B cell (primary cell): ENCODE measurements at regions not wholly inside any gene's neighbourhood (a gene's known extent, or its start where the extent isn't known, plus 50 kb on each side); places are given as distances from the start of the nearest gene placed in this dataset.
A peak's percentile ranks its signal among the peaks of the same experiment; 100 is the strongest.

Source experiments
- ATAC-seq: fragments of 200-7000 bp; cut with Tn5 transposase; one replicate; pipeline ENCODE4 v1.10.0; 2021; ENCODE audit warnings: low read depth, mild to moderate bottlenecking, moderate number of reproducible peaks, moderate library complexity
- CTCF ChIA-PET: fragments of 350-600 bp; sonication (Branson Sonifier 250); formaldehyde crosslinking; loops from one replicate; lab custom pipeline; 2021; ENCODE audit warnings: antibody characterized with exemption, inconsistent platforms; lab: Charles Lee
- POLR2A ChIA-PET: fragments of 350-600 bp; sonication (Branson Sonifier 250); formaldehyde crosslinking; loops from one replicate; lab custom pipeline; 2021; ENCODE audit warnings: antibody characterized with exemption; lab: Charles Lee
- DNase-seq: peaks from one replicate; pipeline ENCODE4 v3.0.0; 2013
- H2AFZ ChIP-seq: 2 replicates; pipeline ENCODE4 v1.6.1; 2012; ENCODE audit warnings: mild to moderate bottlenecking, low read depth, low read length; ENCODE audit not compliant: insufficient read depth, poor library complexity, severe bottlenecking
- H3K27ac ChIP-seq, 2 donors: 1 replicate in 1 of 2; 2 replicates in 1 of 2; pipeline ENCODE4 v1.5.1; 2012 to 2013; ENCODE audit warnings: low read length in 2 of 2, mild to moderate bottlenecking in 2 of 2, moderate library complexity in 1 of 2
- H3K27me3 ChIP-seq, 4 experiments: fragments of 200-600 bp in 1 of 4; sonication (generic) in 1 of 4; replicated peaks in 1 of 4; 1 replicate in 2 of 4; 2 replicates in 2 of 4; pipeline versions ENCODE4 v1.6.1 to v1.7.0; 2013 to 2016; ENCODE audit warnings: low read length in 3 of 4, mild to moderate bottlenecking in 2 of 4, mixed read lengths in 1 of 4, moderate library complexity in 1 of 4; ENCODE audit not compliant: insufficient read depth in 4 of 4, control insufficient read depth in 3 of 4; ENCODE audit errors: control extremely low read depth in 1 of 4
- H3K36me3 ChIP-seq, 2 experiments: replicated peaks in 1 of 2; 1 replicate in 1 of 2; 2 replicates in 1 of 2; pipeline versions ENCODE4 v1.6.1 to v1.7.1; 2013; ENCODE audit warnings: low read length in 1 of 2; ENCODE audit not compliant: insufficient read depth in 2 of 2, control insufficient read depth in 1 of 2; ENCODE audit errors: control extremely low read depth in 1 of 2, extremely low read depth in 1 of 2
- H3K4me1 ChIP-seq, 2 donors: fragments of 200-600 bp in 1 of 2; sonication (generic) in 1 of 2; 1 replicate in 1 of 2; 2 replicates in 1 of 2; pipeline versions ENCODE4 v1.5.1 to v1.6.1; 2013 to 2017; ENCODE audit warnings: low read length in 2 of 2; ENCODE audit not compliant: control insufficient read depth in 2 of 2, insufficient read depth in 2 of 2
- H3K4me2 ChIP-seq: replicated peaks from 2 replicates; pipeline ENCODE3; 2012; ENCODE audit warnings: mild to moderate bottlenecking, low read depth, low read length; ENCODE audit not compliant: poor library complexity, severe bottlenecking
- H3K4me3 ChIP-seq, 5 experiments: fragments of 200-600 bp in 1 of 5; sonication (generic) in 1 of 5; 1 replicate in 3 of 5; 2 replicates in 2 of 5; pipeline versions ENCODE4 v1.5.1 to v1.7.0; 2011 to 2016; ENCODE audit warnings: low read length in 4 of 5, mild to moderate bottlenecking in 4 of 5, low read depth in 2 of 5, control low read depth in 1 of 5, moderate library complexity in 1 of 5; ENCODE audit not compliant: insufficient read depth in 1 of 5; ENCODE audit errors: control extremely low read depth in 1 of 5, extremely low read depth in 1 of 5
- H3K79me2 ChIP-seq: fragments of 200-600 bp; sonication (generic); one replicate; pipeline ENCODE4 v1.6.0; 2016; ENCODE audit warnings: low read length; ENCODE audit not compliant: control insufficient read depth, insufficient read depth
- H3K9ac ChIP-seq: fragments of 200-600 bp; sonication (generic); 2 replicates; pipeline ENCODE4 v1.6.1; 2017; ENCODE audit warnings: mild to moderate bottlenecking, low read length, moderate library complexity
- H3K9me3 ChIP-seq, 3 donors: one replicate each; pipeline versions ENCODE4 v1.6.1 to v1.7.1; 2013; ENCODE audit warnings: low read length in 2 of 3; ENCODE audit not compliant: control insufficient read depth in 2 of 3, insufficient read depth in 1 of 3; ENCODE audit errors: control extremely low read depth in 1 of 3
- H4K20me1 ChIP-seq: 2 replicates; pipeline ENCODE4 v1.6.0; 2012; ENCODE audit warnings: mild to moderate bottlenecking, low read length; ENCODE audit not compliant: insufficient read depth, control insufficient read depth, poor library complexity, severe bottlenecking
- H3K27ac Mint-ChIP-seq: one replicate; pipeline ENCODE4 v1.8.0; 2021; ENCODE audit warnings: mixed read lengths
- H3K27me3 Mint-ChIP-seq: one replicate; pipeline ENCODE4 v1.8.0; 2021; ENCODE audit warnings: mixed read lengths
- H3K4me1 Mint-ChIP-seq: one replicate; pipeline ENCODE4 v1.8.0; 2021; ENCODE audit warnings: mixed read lengths
- H3K4me3 Mint-ChIP-seq: one replicate; pipeline ENCODE4 v1.8.0; 2021; ENCODE audit warnings: mixed read lengths
- H3K9me3 Mint-ChIP-seq: one replicate; pipeline ENCODE4 v1.8.0; 2022; ENCODE audit warnings: mixed read lengths; ENCODE audit not compliant: insufficient read depth
- EZH2 ChIP-seq: IDR thresholded peaks from 2 replicates; pipeline ENCODE4 v1.6.1; 2012; ENCODE audit warnings: borderline replicate concordance, low read depth, mild to moderate bottlenecking, moderate library complexity, low read length; ENCODE audit not compliant: insufficient read depth, poor library complexity, severe bottlenecking
- WGBS: methylation state at CpG from one replicate; pipeline ENCODE4 v1.1.5; 2013; ENCODE audit warnings: missing lambda C conversion rate; ENCODE audit not compliant: insufficient coverage; 5-methylcytosine and 5-hydroxymethylcytosine counted together
- intact Hi-C: fragments of 100-400 bp; cut with micrococcal nuclease; formaldehyde crosslinking; loops from one replicate; pipeline ENCODE4 v1.10.0; 2022
- TF ChIP-seq, protein P1 (sequence below): fragments of 200-600 bp; IDR thresholded peaks from one replicate; pipeline ENCODE4 v1.8.0; 2022; ENCODE audit warnings: antibody characterized with exemption, mild to moderate bottlenecking

DNA sequence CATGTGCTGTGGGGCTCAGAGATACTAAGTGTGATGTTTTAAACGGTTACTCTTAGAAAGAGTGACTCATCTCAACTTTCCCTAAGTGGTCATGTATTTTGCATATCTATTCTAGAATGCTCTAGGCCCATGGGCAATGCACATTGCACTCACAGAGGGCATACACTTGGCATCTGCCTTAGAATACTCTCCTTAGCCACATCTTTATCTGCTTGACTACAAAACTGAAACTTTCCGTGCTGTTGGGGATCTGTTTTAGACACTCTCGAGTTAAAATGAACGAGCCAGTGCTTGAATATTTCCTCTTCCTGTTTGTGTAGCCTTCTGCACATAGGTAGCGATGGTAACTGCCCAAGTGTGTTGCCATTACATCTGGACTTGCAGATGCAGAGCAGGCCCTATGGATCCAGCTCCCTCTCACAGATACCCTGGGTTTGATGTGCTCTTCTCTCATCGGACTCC, 180.5 kb downstream of the CAND1 start:
- H3K4me3 Mint-ChIP-seq = peak overlapping the region; percentile 35
- Histone ChIP-seq H3K79me2 (no peaks in the 10 kb centered on the region), H3K36me3 (no peaks in the 10 kb centered on the region), H3K4me2 (peak overlapping the region; percentile 33), H3K9ac (no peak overlapping the region), H4K20me1 (no peaks in the 10 kb centered on the region), H3K27me3 (peaks cover 0 to 2% (median 0%) of the 10 kb centered on the region in 4 experiments), H3K9me3 (peaks cover 2 to 4% (median 3%) of the 10 kb centered on the region in 3 donors), H3K27ac (peak overlapping the region; percentile 44 to 52), H3K4me1 (peaks cover 22 to 30% of the 10 kb centered on the region in 2 donors), H2AFZ (peak overlapping the region; percentile 17), H3K4me3 (no peak overlapping the region)
- WGBS = 13% methylated on average over 4 of the region's 6 CpGs
- H3K4me1 Mint-ChIP-seq = peaks cover 43% of the 10 kb centered on the region
- peak overlapping the region; percentile 77 for H3K27ac Mint-ChIP-seq
- TF ChIP-seq, protein P1, sequence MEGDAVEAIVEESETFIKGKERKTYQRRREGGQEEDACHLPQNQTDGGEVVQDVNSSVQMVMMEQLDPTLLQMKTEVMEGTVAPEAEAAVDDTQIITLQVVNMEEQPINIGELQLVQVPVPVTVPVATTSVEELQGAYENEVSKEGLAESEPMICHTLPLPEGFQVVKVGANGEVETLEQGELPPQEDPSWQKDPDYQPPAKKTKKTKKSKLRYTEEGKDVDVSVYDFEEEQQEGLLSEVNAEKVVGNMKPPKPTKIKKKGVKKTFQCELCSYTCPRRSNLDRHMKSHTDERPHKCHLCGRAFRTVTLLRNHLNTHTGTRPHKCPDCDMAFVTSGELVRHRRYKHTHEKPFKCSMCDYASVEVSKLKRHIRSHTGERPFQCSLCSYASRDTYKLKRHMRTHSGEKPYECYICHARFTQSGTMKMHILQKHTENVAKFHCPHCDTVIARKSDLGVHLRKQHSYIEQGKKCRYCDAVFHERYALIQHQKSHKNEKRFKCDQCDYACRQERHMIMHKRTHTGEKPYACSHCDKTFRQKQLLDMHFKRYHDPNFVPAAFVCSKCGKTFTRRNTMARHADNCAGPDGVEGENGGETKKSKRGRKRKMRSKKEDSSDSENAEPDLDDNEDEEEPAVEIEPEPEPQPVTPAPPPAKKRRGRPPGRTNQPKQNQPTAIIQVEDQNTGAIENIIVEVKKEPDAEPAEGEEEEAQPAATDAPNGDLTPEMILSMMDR = no peak
- DNase-seq (peak; percentile 33), ATAC-seq (peak; percentile 84)
- H3K9me3 Mint-ChIP-seq = peaks cover 5% of the 10 kb centered on the region
- intact Hi-C loops = loop anchor here (10.0 kb wide), 2 partner anchors 55 to 175 kb away; no protein-coding TSS in a partner anchor
- H3K27me3 Mint-ChIP-seq = peaks cover 13% of the 10 kb centered on the region
- CTCF ChIA-PET = interaction anchor here (0.9 to 3.0 kb wide), 2 partner anchors 9 to 181 kb away, joined by 3 to 9 read pairs; no protein-coding TSS in a partner anchor
- POLR2A ChIA-PET = interaction anchor here (0.9 kb wide), 1 partner anchor 199 kb away, joined by 3 read pairs; the partner anchor contains the start of gene DYRK2

DNA sequence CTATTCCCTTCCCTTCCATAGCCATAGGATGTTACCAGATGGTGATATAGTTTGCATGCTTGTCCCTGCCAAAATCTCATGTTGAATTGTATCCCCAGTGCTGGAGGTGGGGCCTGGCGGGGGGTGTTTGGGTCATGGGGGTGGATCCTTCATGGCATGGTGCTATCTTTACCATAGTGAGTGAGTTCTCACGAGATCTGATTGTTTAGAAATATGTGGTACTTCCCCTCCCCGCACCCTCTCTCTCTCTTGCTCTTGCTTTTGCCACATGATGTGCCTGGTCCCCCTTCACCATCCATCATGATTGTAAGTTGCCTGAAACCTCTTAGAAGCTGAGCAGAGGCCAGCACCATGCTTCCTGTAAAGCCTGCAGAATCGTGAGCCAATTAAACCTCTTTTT, 181.3 kb downstream of the CAND1 start:
- Mint-ChIP-seq H3K27ac (no peak overlapping the region), H3K27me3 (peaks cover 15% of the 10 kb centered on the region), H3K9me3 (peaks cover 5% of the 10 kb centered on the region), H3K4me3 (no peak overlapping the region), H3K4me1 (peaks cover 43% of the 10 kb centered on the region)
- Histone ChIP-seq H3K4me3 (no peak overlapping the region), H3K27me3 (peaks cover 0 to 2% (median 0%) of the 10 kb centered on the region in 4 experiments), H3K9ac (no peak overlapping the region), H3K27ac (peak overlapping the region; percentile 44 to 52), H3K79me2 (no peaks in the 10 kb centered on the region), H3K9me3 (peaks cover 2 to 4% (median 3%) of the 10 kb centered on the region in 3 donors), H2AFZ (no peak overlapping the region), H3K4me2 (peak overlapping the region; percentile 33), H3K36me3 (no peaks in the 10 kb centered on the region), H3K4me1 (peaks cover 22 to 30% of the 10 kb centered on the region in 2 donors), H4K20me1 (no peaks in the 10 kb centered on the region)
- no peak for TF ChIP-seq EZH2
- TF ChIP-seq, protein P1 = no peak
- ChIA-PET CTCF (interaction anchor here (3.0 kb wide), 1 partner anchor 9 kb away, joined by 9 read pairs; no protein-coding TSS in a partner anchor), POLR2A (no interaction called here)
- DNase-seq = no peak
- intact Hi-C loops = loop anchor here (10.0 kb wide), 1 partner anchor 54 kb away; no protein-coding TSS in a partner anchor
- WGBS = 91% methylated on average over 1 of the region's 4 CpGs
- ATAC-seq = no peak
